ENCODE measurements at regions not wholly inside any gene's neighbourhood (a gene's known extent, or its start where the extent isn't known, plus 50 kb on each side); places are given as distances from the start of the nearest gene placed in this dataset.

DNA sequence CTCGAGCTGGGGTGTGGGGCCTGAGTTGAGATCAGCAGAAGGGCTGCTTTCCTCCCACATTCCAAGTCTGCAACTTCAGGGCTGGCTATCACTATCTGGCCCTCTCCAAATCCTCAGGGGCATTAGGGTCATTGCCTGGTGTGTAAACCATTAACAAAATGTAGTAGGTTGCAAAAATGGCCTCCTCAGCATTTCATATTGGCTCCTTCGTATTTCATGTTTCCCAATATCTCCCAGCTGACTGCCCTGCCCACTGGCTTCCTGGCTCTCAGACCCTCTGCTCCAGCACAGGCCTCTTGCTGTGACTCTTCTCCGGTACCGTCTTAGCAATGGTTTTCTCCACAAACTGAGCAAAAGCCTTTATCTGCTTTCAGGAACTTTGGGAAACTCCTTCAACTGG, 113.8 kb downstream of the GADD45G start:
- TF ChIP-seq JUNB (IDR thresholded peaks at IDR 0.05; ENCODE audit: unreplicated experiment): no peak
- TF ChIP-seq, protein P1, sequence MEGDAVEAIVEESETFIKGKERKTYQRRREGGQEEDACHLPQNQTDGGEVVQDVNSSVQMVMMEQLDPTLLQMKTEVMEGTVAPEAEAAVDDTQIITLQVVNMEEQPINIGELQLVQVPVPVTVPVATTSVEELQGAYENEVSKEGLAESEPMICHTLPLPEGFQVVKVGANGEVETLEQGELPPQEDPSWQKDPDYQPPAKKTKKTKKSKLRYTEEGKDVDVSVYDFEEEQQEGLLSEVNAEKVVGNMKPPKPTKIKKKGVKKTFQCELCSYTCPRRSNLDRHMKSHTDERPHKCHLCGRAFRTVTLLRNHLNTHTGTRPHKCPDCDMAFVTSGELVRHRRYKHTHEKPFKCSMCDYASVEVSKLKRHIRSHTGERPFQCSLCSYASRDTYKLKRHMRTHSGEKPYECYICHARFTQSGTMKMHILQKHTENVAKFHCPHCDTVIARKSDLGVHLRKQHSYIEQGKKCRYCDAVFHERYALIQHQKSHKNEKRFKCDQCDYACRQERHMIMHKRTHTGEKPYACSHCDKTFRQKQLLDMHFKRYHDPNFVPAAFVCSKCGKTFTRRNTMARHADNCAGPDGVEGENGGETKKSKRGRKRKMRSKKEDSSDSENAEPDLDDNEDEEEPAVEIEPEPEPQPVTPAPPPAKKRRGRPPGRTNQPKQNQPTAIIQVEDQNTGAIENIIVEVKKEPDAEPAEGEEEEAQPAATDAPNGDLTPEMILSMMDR (conservative IDR thresholded peaks at IDR 0.05; ENCODE audit: low read depth in 2 of 2): no peak
- TF ChIP-seq CREB1 (CRISPR knock-in tag; IDR thresholded peaks at IDR 0.05; ENCODE audit: low read depth): no peak
- TF ChIP-seq, protein P2, sequence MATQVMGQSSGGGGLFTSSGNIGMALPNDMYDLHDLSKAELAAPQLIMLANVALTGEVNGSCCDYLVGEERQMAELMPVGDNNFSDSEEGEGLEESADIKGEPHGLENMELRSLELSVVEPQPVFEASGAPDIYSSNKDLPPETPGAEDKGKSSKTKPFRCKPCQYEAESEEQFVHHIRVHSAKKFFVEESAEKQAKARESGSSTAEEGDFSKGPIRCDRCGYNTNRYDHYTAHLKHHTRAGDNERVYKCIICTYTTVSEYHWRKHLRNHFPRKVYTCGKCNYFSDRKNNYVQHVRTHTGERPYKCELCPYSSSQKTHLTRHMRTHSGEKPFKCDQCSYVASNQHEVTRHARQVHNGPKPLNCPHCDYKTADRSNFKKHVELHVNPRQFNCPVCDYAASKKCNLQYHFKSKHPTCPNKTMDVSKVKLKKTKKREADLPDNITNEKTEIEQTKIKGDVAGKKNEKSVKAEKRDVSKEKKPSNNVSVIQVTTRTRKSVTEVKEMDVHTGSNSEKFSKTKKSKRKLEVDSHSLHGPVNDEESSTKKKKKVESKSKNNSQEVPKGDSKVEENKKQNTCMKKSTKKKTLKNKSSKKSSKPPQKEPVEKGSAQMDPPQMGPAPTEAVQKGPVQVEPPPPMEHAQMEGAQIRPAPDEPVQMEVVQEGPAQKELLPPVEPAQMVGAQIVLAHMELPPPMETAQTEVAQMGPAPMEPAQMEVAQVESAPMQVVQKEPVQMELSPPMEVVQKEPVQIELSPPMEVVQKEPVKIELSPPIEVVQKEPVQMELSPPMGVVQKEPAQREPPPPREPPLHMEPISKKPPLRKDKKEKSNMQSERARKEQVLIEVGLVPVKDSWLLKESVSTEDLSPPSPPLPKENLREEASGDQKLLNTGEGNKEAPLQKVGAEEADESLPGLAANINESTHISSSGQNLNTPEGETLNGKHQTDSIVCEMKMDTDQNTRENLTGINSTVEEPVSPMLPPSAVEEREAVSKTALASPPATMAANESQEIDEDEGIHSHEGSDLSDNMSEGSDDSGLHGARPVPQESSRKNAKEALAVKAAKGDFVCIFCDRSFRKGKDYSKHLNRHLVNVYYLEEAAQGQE (IDR thresholded peaks at IDR 0.05; ENCODE audit: unreplicated experiment): no peak
- TF ChIP-seq EZH2 (IDR thresholded peaks at IDR 0.05; ENCODE audit: low read depth, unreplicated experiment): no peak
- TF ChIP-seq POLR2AphosphoS5 (IDR thresholded peaks at IDR 0.05; ENCODE audit: low read depth): no peak
- no peak for TF ChIP-seq ZNF331 (CRISPR knock-in tag; IDR thresholded peaks at IDR 0.05; ENCODE audit: low read depth)
- no peak for TF ChIP-seq EZH2phosphoT487 (IDR thresholded peaks at IDR 0.05; ENCODE audit: unreplicated experiment)
- TF ChIP-seq ZNF114 (CRISPR knock-in tag; IDR thresholded peaks at IDR 0.05): no peak

Measured in GM23338 (cell line).